ENCODE measurements at regions not wholly inside any gene's neighbourhood (a gene's known extent, or its start where the extent isn't known, plus 50 kb on each side); places are given as distances from the start of the nearest gene placed in this dataset.

- TF ChIP-seq, protein P1, sequence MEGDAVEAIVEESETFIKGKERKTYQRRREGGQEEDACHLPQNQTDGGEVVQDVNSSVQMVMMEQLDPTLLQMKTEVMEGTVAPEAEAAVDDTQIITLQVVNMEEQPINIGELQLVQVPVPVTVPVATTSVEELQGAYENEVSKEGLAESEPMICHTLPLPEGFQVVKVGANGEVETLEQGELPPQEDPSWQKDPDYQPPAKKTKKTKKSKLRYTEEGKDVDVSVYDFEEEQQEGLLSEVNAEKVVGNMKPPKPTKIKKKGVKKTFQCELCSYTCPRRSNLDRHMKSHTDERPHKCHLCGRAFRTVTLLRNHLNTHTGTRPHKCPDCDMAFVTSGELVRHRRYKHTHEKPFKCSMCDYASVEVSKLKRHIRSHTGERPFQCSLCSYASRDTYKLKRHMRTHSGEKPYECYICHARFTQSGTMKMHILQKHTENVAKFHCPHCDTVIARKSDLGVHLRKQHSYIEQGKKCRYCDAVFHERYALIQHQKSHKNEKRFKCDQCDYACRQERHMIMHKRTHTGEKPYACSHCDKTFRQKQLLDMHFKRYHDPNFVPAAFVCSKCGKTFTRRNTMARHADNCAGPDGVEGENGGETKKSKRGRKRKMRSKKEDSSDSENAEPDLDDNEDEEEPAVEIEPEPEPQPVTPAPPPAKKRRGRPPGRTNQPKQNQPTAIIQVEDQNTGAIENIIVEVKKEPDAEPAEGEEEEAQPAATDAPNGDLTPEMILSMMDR (IDR thresholded peaks at IDR 0.05), result no peak
- no peak for TF ChIP-seq ZFX (IDR thresholded peaks at IDR 0.05; ENCODE audit: borderline replicate concordance)
Measured at GRCh38 chr10:23975431-23975830, 233.5 kb upstream of the KIAA1217 start.

All from 22Rv1 (cell line).